SU-DHL-6 (cell line): ENCODE measurements at regions not wholly inside any gene's neighbourhood (a gene's known extent, or its start where the extent isn't known, plus 50 kb on each side); places are given as distances from the start of the nearest gene placed in this dataset.

Source experiments
- H2AFZ ChIP-seq: fragments of 200-600 bp; sonication (generic); 2 replicates; pipeline ENCODE4 v1.6.1; 2014; ENCODE audit warnings: low read depth, mild to moderate bottlenecking, moderate library complexity, mixed read lengths, antibody characterized with exemption, low read length; ENCODE audit not compliant: severe bottlenecking
- H3F3A ChIP-seq: fragments of 200-600 bp; shearing (Covaris generic); 2 replicates; pipeline ENCODE4 v1.6.0; 2016; ENCODE audit warnings: antibody characterized with exemption, mild to moderate bottlenecking; ENCODE audit not compliant: insufficient read depth
- H3K27ac ChIP-seq: fragments of 200-600 bp; sonication (generic); 2 replicates; pipeline ENCODE4 v1.5.1; 2016; ENCODE audit warnings: low read depth, mild to moderate bottlenecking, low read length, moderate library complexity, mixed read lengths
- H3K27me3 ChIP-seq: fragments of 200-600 bp; sonication (generic), shearing (Covaris generic); 2 replicates; pipeline ENCODE4 v1.6.0; 2014; ENCODE audit warnings: mild to moderate bottlenecking, low read length
- H3K36me3 ChIP-seq: fragments of 200-600 bp; sonication (generic); 2 replicates; pipeline ENCODE4 v1.6.1; 2014; ENCODE audit warnings: mild to moderate bottlenecking, low read length, mixed read lengths
- H3K4me2 ChIP-seq: fragments of 300-600, 200-600 bp; shearing (Covaris generic), sonication (generic); 2 replicates; pipeline ENCODE4 v1.6.0; 2014; ENCODE audit warnings: low read length, low read depth, mild to moderate bottlenecking; ENCODE audit not compliant: poor library complexity, severe bottlenecking
- H3K4me3 ChIP-seq: fragments of 200-600 bp; sonication (generic); 2 replicates; pipeline ENCODE4 v1.5.1; 2014; ENCODE audit warnings: antibody characterized with exemption, low read length, mild to moderate bottlenecking, mixed read lengths; ENCODE audit not compliant: insufficient read depth, poor library complexity, severe bottlenecking
- H3K79me2 ChIP-seq: fragments of 200-600 bp; sonication (generic); 2 replicates; pipeline ENCODE4 v1.6.1; 2014; ENCODE audit warnings: mild to moderate bottlenecking, low read length, moderate library complexity; ENCODE audit not compliant: insufficient read depth
- H3K9ac ChIP-seq: fragments of 200-600 bp; sonication (generic); 2 replicates; pipeline ENCODE4 v1.7.0; 2014; ENCODE audit warnings: mild to moderate bottlenecking, low read length
- H3K9me2 ChIP-seq: fragments of 200-600 bp; sonication (generic); replicated peaks from 2 replicates; pipeline ENCODE4 v1.6.1; 2014; ENCODE audit warnings: low read length; ENCODE audit not compliant: insufficient read depth
- H3K9me3 ChIP-seq: fragments of 200-600 bp; sonication (generic); 2 replicates; pipeline ENCODE4 v1.6.1; 2014; ENCODE audit warnings: low read length, mixed read lengths; ENCODE audit not compliant: insufficient read depth
- H4K20me1 ChIP-seq: fragments of 200-600 bp; sonication (generic); 2 replicates; pipeline ENCODE4 v1.6.1; 2014; ENCODE audit warnings: low read depth, mild to moderate bottlenecking, antibody characterized with exemption, low read length, moderate library complexity, mixed read lengths
- CTCF ChIP-seq: fragments of 200-600 bp; sonication (generic); IDR thresholded peaks from one replicate; pipeline ENCODE4 v1.5.1; 2017; ENCODE audit warnings: antibody characterized with exemption, mild to moderate bottlenecking, low read length, moderate library complexity; ENCODE audit not compliant: insufficient read depth, poor library complexity, severe bottlenecking
- EZH2phosphoT487 ChIP-seq: fragments of 200-600 bp; sonication (generic), shearing (Covaris generic); conservative IDR thresholded peaks from 2 replicates; pipeline ENCODE4 v1.6.1; 2018; ENCODE audit warnings: mild to moderate bottlenecking, antibody characterized with exemption, low read length, moderate library complexity, mixed read lengths

GRCh38 chr3:117919621-117920020, 1115.0 kb downstream of the IGSF11 start:
- no peak for TF ChIP-seq CTCF
- TF ChIP-seq EZH2phosphoT487, result no peak
- H4K20me1 ChIP-seq, result no peaks in the 10 kb centered on the region
- no peak overlapping the region for H2AFZ ChIP-seq
- no peaks in the 10 kb centered on the region for H3K9me3 ChIP-seq
- H3F3A ChIP-seq, result no peaks in the 10 kb centered on the region
- H3K4me3 ChIP-seq, result no peak overlapping the region
- H3K79me2 ChIP-seq, result no peaks in the 10 kb centered on the region
- no peak overlapping the region for H3K9ac ChIP-seq
- H3K27me3 ChIP-seq, result no peaks in the 10 kb centered on the region
- H3K27ac ChIP-seq, result no peak overlapping the region
- no peaks in the 10 kb centered on the region for H3K36me3 ChIP-seq
- no peaks in the 10 kb centered on the region for H3K9me2 ChIP-seq
- H3K4me2 ChIP-seq, result no peak overlapping the region

- H4K20me1 ChIP-seq, result no peaks in the 10 kb centered on the region
- no peaks in the 10 kb centered on the region for H3K9me3 ChIP-seq
- H3K9me2 ChIP-seq, result no peaks in the 10 kb centered on the region
- no peak overlapping the region for H2AFZ ChIP-seq
- no peaks in the 10 kb centered on the region for H3K79me2 ChIP-seq
- H3K4me2 ChIP-seq, result no peak overlapping the region
- no peak overlapping the region for H3K27ac ChIP-seq
- no peaks in the 10 kb centered on the region for H3F3A ChIP-seq
- no peak overlapping the region for H3K9ac ChIP-seq
- TF ChIP-seq CTCF (no peak), EZH2phosphoT487 (no peak)
- no peaks in the 10 kb centered on the region for H3K27me3 ChIP-seq
- no peak overlapping the region for H3K4me3 ChIP-seq
- H3K36me3 ChIP-seq, result no peaks in the 10 kb centered on the region
Observed at GRCh38 chr3:117920253-117920898, 1114.3 kb downstream of the IGSF11 start.

- H3K27ac ChIP-seq, result no peak overlapping the region
- no peak overlapping the region for H3K9ac ChIP-seq
- H3K9me2 ChIP-seq, result no peaks in the 10 kb centered on the region
- H2AFZ ChIP-seq, result no peak overlapping the region
- no peak overlapping the region for H3K4me3 ChIP-seq
- no peaks in the 10 kb centered on the region for H3K9me3 ChIP-seq
- H3F3A ChIP-seq, result no peaks in the 10 kb centered on the region
- H3K36me3 ChIP-seq, result no peaks in the 10 kb centered on the region
- no peaks in the 10 kb centered on the region for H3K79me2 ChIP-seq
- no peaks in the 10 kb centered on the region for H4K20me1 ChIP-seq
- H3K4me2 ChIP-seq, result no peak overlapping the region
- H3K27me3 ChIP-seq, result no peaks in the 10 kb centered on the region
- TF ChIP-seq CTCF (no peak), EZH2phosphoT487 (no peak)
Observed at GRCh38 chr3:117921411-117921810, 1113.2 kb downstream of the IGSF11 start.

GRCh38 chr3:117922039-117922438, 1112.6 kb downstream of the IGSF11 start:
- H2AFZ ChIP-seq, result no peak overlapping the region
- H3K9me2 ChIP-seq, result no peaks in the 10 kb centered on the region
- TF ChIP-seq EZH2phosphoT487 (no peak), CTCF (no peak)
- H3F3A ChIP-seq, result no peaks in the 10 kb centered on the region
- no peaks in the 10 kb centered on the region for H3K9me3 ChIP-seq
- no peaks in the 10 kb centered on the region for H4K20me1 ChIP-seq
- H3K4me2 ChIP-seq, result no peak overlapping the region
- no peaks in the 10 kb centered on the region for H3K27me3 ChIP-seq
- H3K9ac ChIP-seq, result no peak overlapping the region
- no peak overlapping the region for H3K27ac ChIP-seq
- H3K36me3 ChIP-seq, result no peaks in the 10 kb centered on the region
- no peak overlapping the region for H3K4me3 ChIP-seq
- no peaks in the 10 kb centered on the region for H3K79me2 ChIP-seq
